GM12878 (cell line): ENCODE measurements at regions not wholly inside any gene's neighbourhood (a gene's known extent, or its start where the extent isn't known, plus 50 kb on each side); places are given as distances from the start of the nearest gene placed in this dataset.

Experiments
- ATAC-seq: fragments of 200-7000 bp; cut with Tn5 transposase; 3 replicates; pipeline ENCODE4 v1.9.1; 2020; ENCODE audit warnings: mild to moderate bottlenecking, moderate library complexity
- BruUV-seq: library from RNA; stranded (reverse); fragments of 400-500 nt; replicated peaks from 2 replicates; lab custom pipeline; 2021; lab: Mats Ljungman, UMichigan
- CTCF ChIA-PET: fragments of 300-600 bp; sonication (Branson Sonifier 250); formaldehyde crosslinking; extraction: SDS; loops from one replicate; lab custom pipeline; 2021; ENCODE audit warnings: inconsistent platforms; lab: Yijun Ruan, JAX
- POLR2A ChIA-PET: fragments of 350-600 bp; formaldehyde crosslinking; extraction: SDS; loops from one replicate; lab custom pipeline; 2021; ENCODE audit warnings: inconsistent platforms; lab: Charles Lee
- RAD21 ChIA-PET: fragments of 300-600 bp; sonication (Branson Sonifier 250); formaldehyde crosslinking; loops from one replicate; lab custom pipeline; 2023; ENCODE audit warnings: antibody characterized with exemption; ENCODE audit not compliant: unreplicated experiment; lab: Charles Lee
- SMC1A ChIA-PET: fragments of 300-600 bp; sonication (Branson Sonifier 250); formaldehyde crosslinking; loops from one replicate; lab custom pipeline; 2023; ENCODE audit not compliant: unreplicated experiment, uncharacterized antibody; lab: Charles Lee
- DNase-seq: peaks from one replicate; pipeline ENCODE4 v3.0.0-alpha.2; 2011; ENCODE audit warnings: low read depth, low spot score
- FAIRE-seq: peaks from 3 replicates; lab custom pipeline; 2011; peaks lifted over from hg19 to GRCh38; lab: Jason Lieb, UNC
- H2AFZ ChIP-seq: 2 replicates; pipeline ENCODE4 v1.6.0; 2011; ENCODE audit warnings: low read depth, low read length, control low read depth; ENCODE audit not compliant: control insufficient read depth
- H3K27ac ChIP-seq: 2 replicates; pipeline ENCODE4 v1.5.1; 2011; ENCODE audit warnings: control low read depth; ENCODE audit not compliant: control insufficient read depth, insufficient read depth
- H3K27me3 ChIP-seq, 2 experiments: replicated peaks in 1 of 2; 2 replicates each; pipeline versions ENCODE4 v1.6.0 to v1.6.1; 2011; ENCODE audit warnings: low read length in 1 of 2; ENCODE audit not compliant: control insufficient read depth in 2 of 2, insufficient read depth in 2 of 2
- H3K36me3 ChIP-seq, 2 experiments: 2 replicates each; pipeline ENCODE4 v1.5.1; 2011; ENCODE audit warnings: low read length in 1 of 2; ENCODE audit not compliant: control insufficient read depth in 2 of 2, insufficient read depth in 2 of 2
- H3K4me1 ChIP-seq: 2 replicates; pipeline ENCODE4 v1.6.1; 2011; ENCODE audit warnings: mild to moderate bottlenecking, low read length, moderate library complexity, mixed read lengths; ENCODE audit not compliant: control insufficient read depth, insufficient read depth
- H3K4me2 ChIP-seq: 2 replicates; pipeline ENCODE4 v1.6.0; 2011; ENCODE audit warnings: control low read depth; ENCODE audit not compliant: control insufficient read depth, insufficient read depth
- H3K4me3 ChIP-seq: fragments of 200-600 bp; sonication (generic); 2 replicates; pipeline ENCODE4 v1.5.1; 2016
- H3K79me2 ChIP-seq: 2 replicates; pipeline ENCODE4 v1.6.0; 2011; ENCODE audit warnings: low read length; ENCODE audit not compliant: control insufficient read depth, insufficient read depth
- H3K9ac ChIP-seq: 2 replicates; pipeline ENCODE4 v1.8.0; 2011; ENCODE audit warnings: low read length, control low read depth, mixed read lengths; ENCODE audit not compliant: control insufficient read depth, insufficient read depth
- H3K9me3 ChIP-seq: replicated peaks from 3 replicates; pipeline ENCODE4 v1.5.1; 2011; ENCODE audit warnings: mild to moderate bottlenecking, low read length; ENCODE audit not compliant: control insufficient read depth, insufficient read depth
- H4K20me1 ChIP-seq: 2 replicates; pipeline ENCODE4 v1.6.0; 2011; ENCODE audit not compliant: control insufficient read depth, insufficient read depth
- BACH1 ChIP-seq: fragments of 450-650 bp; IDR thresholded peaks from 2 replicates; pipeline ENCODE4 v1.6.1; 2017; ENCODE audit warnings: mild to moderate bottlenecking, borderline replicate concordance
- CBX5 ChIP-seq: sonication (generic); IDR thresholded peaks from 2 replicates; pipeline ENCODE4 v1.6.1; 2016; ENCODE audit warnings: low read depth, moderate library complexity, mild to moderate bottlenecking, inconsistent platforms
- EED ChIP-seq: sonication (generic); IDR thresholded peaks from 2 replicates; pipeline ENCODE4 v1.6.1; 2016; ENCODE audit warnings: antibody characterized with exemption, low read depth
- EP300 ChIP-seq, 2 experiments: fragments of 150-350 bp in 1 of 2; IDR thresholded peaks; 2 replicates each; pipeline ENCODE4 v1.6.1; 2011 to 2012; ENCODE audit warnings: low read depth in 2 of 2, low read length in 2 of 2, borderline replicate concordance in 1 of 2, improper control_type of control experiment in 1 of 2, inconsistent platforms in 1 of 2; ENCODE audit not compliant: control insufficient read depth in 1 of 2
- LARP7 ChIP-seq: fragments of 450-650 bp; IDR thresholded peaks from 2 replicates; pipeline ENCODE4 v1.6.1; 2017; ENCODE audit warnings: mild to moderate bottlenecking
- NRF1 ChIP-seq: conservative IDR thresholded peaks from 2 replicates; pipeline ENCODE4 v1.6.1; 2011; ENCODE audit warnings: mild to moderate bottlenecking, low read depth, low read length, improper control_type of control experiment
- RBBP5 ChIP-seq: fragments of 200-600 bp; sonication (generic); conservative IDR thresholded peaks from 2 replicates; pipeline ENCODE4 v1.6.1; 2016
- SMAD5 ChIP-seq: IDR thresholded peaks from 2 replicates; pipeline ENCODE4 v1.6.1; 2016; ENCODE audit warnings: antibody characterized with exemption, low read depth
- STAT3 ChIP-seq: IDR thresholded peaks from 2 replicates; pipeline ENCODE4 v1.6.1; 2011; ENCODE audit warnings: low read depth, low read length, improper control_type of control experiment
- TCF3 ChIP-seq: IDR thresholded peaks from 2 replicates; pipeline ENCODE4 v1.6.1; 2012; ENCODE audit warnings: low read depth, mild to moderate bottlenecking, low read length, borderline replicate concordance; ENCODE audit not compliant: insufficient read depth
- YBX1 ChIP-seq: fragments of 450-650 bp; IDR thresholded peaks from 2 replicates; pipeline ENCODE4 v1.6.1; 2016; ENCODE audit warnings: antibody characterized with exemption
- ZSCAN29 ChIP-seq: fragments of 450-650 bp; IDR thresholded peaks from 2 replicates; pipeline ENCODE4 v1.6.1; 2017; ENCODE audit warnings: mild to moderate bottlenecking, moderate library complexity
- WGBS: methylation state at CpG from one replicate; pipeline ENCODE4 v1.1.6; 2016; ENCODE audit warnings: low lambda C conversion rate; ENCODE audit not compliant: insufficient replicate concordance, insufficient coverage; ENCODE audit errors: missing lambda C conversion rate; 5-methylcytosine and 5-hydroxymethylcytosine counted together
- in situ Hi-C: fragments of 300-500 bp; cut with MboI; formaldehyde crosslinking; loops from 9 replicates; pipeline ENCODE4 v1.14.3; 2018; ENCODE audit warnings: mixed read lengths
- intact Hi-C: fragments of 100-400 bp; cut with micrococcal nuclease; formaldehyde crosslinking; loops from one replicate; pipeline ENCODE4 v1.14.2; 2022; ENCODE audit not compliant: unreplicated experiment
- TF ChIP-seq, protein P1 (sequence below): fragments of 450-650 bp; IDR thresholded peaks from 2 replicates; pipeline ENCODE4 v1.6.1; 2017; ENCODE audit warnings: mild to moderate bottlenecking, low read depth, inconsistent platforms; ENCODE audit not compliant: poor library complexity, severe bottlenecking
- TF ChIP-seq, protein P2 (sequence below): fragments of 450-650 bp; IDR thresholded peaks from 2 replicates; pipeline ENCODE4 v1.6.1; 2018; ENCODE audit warnings: borderline replicate concordance, mild to moderate bottlenecking; ENCODE audit not compliant: partially characterized antibody
- TF ChIP-seq, protein P3 (sequence below): fragments of 450-650 bp; formaldehyde crosslinking; IDR thresholded peaks from 2 replicates; pipeline ENCODE4 v1.5.0; 2022; ENCODE audit warnings: mild to moderate bottlenecking, missing genetic modification characterization

DNA sequence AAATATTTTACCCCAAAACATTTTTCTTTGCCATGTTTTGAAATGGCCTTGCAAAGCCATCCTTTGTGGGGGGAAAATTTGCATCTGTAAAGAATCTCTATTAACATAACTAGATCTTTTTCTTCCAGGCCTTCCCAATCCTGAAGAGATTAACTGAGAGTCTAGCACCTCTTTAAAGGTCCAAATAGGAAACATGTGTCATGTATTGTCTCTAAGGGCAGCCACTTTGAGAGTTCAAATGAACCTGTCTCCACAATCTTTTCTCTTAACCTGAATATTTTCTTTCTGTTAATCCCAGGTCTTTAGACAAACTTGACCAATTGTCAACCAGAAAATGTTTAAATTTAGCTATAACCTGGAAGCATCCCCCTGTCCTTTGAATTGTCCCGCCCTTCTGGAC is 236.6 kb upstream of the PROK2 start (continued):
- TF ChIP-seq, protein P1, sequence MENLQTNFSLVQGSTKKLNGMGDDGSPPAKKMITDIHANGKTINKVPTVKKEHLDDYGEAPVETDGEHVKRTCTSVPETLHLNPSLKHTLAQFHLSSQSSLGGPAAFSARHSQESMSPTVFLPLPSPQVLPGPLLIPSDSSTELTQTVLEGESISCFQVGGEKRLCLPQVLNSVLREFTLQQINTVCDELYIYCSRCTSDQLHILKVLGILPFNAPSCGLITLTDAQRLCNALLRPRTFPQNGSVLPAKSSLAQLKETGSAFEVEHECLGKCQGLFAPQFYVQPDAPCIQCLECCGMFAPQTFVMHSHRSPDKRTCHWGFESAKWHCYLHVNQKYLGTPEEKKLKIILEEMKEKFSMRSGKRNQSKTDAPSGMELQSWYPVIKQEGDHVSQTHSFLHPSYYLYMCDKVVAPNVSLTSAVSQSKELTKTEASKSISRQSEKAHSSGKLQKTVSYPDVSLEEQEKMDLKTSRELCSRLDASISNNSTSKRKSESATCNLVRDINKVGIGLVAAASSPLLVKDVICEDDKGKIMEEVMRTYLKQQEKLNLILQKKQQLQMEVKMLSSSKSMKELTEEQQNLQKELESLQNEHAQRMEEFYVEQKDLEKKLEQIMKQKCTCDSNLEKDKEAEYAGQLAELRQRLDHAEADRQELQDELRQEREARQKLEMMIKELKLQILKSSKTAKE, result no peak
- TF ChIP-seq EP300 (IDR thresholded peaks at IDR 0.05; ENCODE audit: borderline replicate concordance in 1 of 2, control insufficient read depth in 1 of 2, low read depth in 2 of 2, low read length in 2 of 2) (no peak), CBX5 (no peak), STAT3 (no peak), ZSCAN29 (no peak), NRF1 (no peak)

DNA sequence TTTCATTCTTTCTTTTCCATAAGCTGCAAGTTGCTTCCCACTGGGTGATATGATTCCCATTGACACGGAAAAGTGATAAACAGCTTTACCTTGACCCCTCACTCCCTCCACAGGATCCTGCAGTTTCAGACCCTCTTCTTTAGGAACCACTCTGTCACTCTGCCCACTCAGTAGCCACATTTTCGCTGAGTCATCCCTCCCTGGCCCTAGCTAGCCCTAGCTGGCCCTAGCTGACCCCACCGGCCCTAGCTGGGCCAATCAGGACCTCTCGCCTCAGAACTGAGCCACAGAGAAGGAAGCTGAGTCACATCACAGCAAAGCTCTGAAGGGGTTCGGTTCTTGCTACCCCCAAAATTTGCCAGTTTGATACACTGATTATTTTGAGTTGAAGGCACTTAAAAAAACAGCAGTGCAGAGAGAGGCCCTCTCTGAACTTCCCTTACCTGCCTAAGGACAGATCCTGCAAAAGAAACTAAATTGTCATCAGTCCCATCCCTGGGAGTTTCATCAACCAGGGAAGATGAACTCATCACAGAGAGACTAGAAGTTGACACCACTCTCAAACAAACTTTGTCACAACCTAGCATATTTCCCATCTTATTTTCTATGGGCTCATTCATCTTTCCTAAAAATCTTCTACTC is 233.5 kb upstream of the PROK2 start:
- ChIA-PET SMC1A (interaction anchor here (1.3 to 2.9 kb wide), 2 partner anchors 8 to 34 kb away, joined by 3 to 19 read pairs; no protein-coding TSS in a partner anchor), POLR2A (interaction anchor here (0.6 kb wide), 2 partner anchors 11 to 53 kb away, joined by 3 to 5 read pairs; no protein-coding TSS in a partner anchor), RAD21 (interaction anchor here (0.6 kb wide), 1 partner anchor 32 kb away, joined by 3 read pairs; no protein-coding TSS in a partner anchor), CTCF (interaction anchor here (0.9 to 1.0 kb wide), 3 partner anchors 17 to 143 kb away, joined by 3 read pairs; no protein-coding TSS in a partner anchor)
- ATAC-seq (no peak), FAIRE-seq (no peak), DNase-seq (no peak)
- Histone ChIP-seq H3K36me3 (no peaks in the 10 kb centered on the region), H3K9ac (no peak overlapping the region), H3K4me3 (no peak overlapping the region), H3K4me2 (no peak overlapping the region), H3K79me2 (no peaks in the 10 kb centered on the region), H3K27ac (no peak overlapping the region), H4K20me1 (no peaks in the 10 kb centered on the region), H3K9me3 (no peaks in the 10 kb centered on the region), H3K4me1 (peaks cover 14% of the 10 kb centered on the region), H3K27me3 (no peaks in the 10 kb centered on the region), H2AFZ (no peak overlapping the region)
- in situ Hi-C loops (no loop called here), intact Hi-C loops (no loop called here)
- 67% methylated on average over 5 of the region's 5 CpGs for whole genome bisulfite sequencing
- BruUV-seq, result no TSS peak
- TF ChIP-seq, protein P2, sequence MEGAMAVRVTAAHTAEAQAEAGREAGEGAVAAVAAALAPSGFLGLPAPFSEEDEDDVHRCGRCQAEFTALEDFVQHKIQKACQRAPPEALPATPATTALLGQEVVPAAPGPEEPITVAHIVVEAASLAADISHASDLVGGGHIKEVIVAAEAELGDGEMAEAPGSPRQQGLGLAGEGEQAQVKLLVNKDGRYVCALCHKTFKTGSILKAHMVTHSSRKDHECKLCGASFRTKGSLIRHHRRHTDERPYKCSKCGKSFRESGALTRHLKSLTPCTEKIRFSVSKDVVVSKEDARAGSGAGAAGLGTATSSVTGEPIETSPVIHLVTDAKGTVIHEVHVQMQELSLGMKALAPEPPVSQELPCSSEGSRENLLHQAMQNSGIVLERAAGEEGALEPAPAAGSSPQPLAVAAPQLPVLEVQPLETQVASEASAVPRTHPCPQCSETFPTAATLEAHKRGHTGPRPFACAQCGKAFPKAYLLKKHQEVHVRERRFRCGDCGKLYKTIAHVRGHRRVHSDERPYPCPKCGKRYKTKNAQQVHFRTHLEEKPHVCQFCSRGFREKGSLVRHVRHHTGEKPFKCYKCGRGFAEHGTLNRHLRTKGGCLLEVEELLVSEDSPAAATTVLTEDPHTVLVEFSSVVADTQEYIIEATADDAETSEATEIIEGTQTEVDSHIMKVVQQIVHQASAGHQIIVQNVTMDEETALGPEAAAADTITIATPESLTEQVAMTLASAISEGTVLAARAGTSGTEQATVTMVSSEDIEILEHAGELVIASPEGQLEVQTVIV, result no peak
- TF ChIP-seq LARP7, result no peak
- TF ChIP-seq BACH1, result peak; percentile 75; the same call in 1 of the 2 replicates
- TF ChIP-seq SMAD5, result no peak
- TF ChIP-seq, protein P3, sequence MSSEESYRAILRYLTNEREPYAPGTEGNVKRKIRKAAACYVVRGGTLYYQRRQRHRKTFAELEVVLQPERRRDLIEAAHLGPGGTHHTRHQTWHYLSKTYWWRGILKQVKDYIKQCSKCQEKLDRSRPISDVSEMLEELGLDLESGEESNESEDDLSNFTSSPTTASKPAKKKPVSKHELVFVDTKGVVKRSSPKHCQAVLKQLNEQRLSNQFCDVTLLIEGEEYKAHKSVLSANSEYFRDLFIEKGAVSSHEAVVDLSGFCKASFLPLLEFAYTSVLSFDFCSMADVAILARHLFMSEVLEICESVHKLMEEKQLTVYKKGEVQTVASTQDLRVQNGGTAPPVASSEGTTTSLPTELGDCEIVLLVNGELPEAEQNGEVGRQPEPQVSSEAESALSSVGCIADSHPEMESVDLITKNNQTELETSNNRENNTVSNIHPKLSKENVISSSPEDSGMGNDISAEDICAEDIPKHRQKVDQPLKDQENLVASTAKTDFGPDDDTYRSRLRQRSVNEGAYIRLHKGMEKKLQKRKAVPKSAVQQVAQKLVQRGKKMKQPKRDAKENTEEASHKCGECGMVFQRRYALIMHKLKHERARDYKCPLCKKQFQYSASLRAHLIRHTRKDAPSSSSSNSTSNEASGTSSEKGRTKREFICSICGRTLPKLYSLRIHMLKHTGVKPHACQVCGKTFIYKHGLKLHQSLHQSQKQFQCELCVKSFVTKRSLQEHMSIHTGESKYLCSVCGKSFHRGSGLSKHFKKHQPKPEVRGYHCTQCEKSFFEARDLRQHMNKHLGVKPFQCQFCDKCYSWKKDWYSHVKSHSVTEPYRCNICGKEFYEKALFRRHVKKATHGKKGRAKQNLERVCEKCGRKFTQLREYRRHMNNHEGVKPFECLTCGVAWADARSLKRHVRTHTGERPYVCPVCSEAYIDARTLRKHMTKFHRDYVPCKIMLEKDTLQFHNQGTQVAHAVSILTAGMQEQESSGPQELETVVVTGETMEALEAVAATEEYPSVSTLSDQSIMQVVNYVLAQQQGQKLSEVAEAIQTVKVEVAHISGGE (CRISPR knock-in tag), result no peak
- TF ChIP-seq TCF3, result no peak
- no peak for TF ChIP-seq RBBP5
- TF ChIP-seq EED, result peak; percentile 37; the same call in 1 of the 2 replicates
- TF ChIP-seq YBX1, result no peak
